ENCODE measurements at regions not wholly inside any gene's neighbourhood (a gene's known extent, or its start where the extent isn't known, plus 50 kb on each side); places are given as distances from the start of the nearest gene placed in this dataset.
"Not testable (repeated sequence)": the region's sequence is repeated elsewhere in the genome, so short reads cannot be mapped to it uniquely, and the experiment has no call there.

GRCh38 chr5:60457233-60457632, 242.7 kb downstream of the DEPDC1B start:
- H3K4me3 Mint-ChIP-seq: no peak overlapping the region
- Histone ChIP-seq H3K9ac (ENCODE audit: low read length) (no peak overlapping the region), H2AFZ (ENCODE audit: insufficient read depth, low read depth, low read length, poor library complexity, severe bottlenecking) (no peak overlapping the region), H3K4me1 (ENCODE audit: control insufficient read depth in 2 of 2, insufficient read depth in 2 of 2, low read length in 2 of 2) (peaks cover 0 to 7% of the 10 kb centered on the region in 2 donors), H3K27me3 (replicated peaks in 1 of 4; ENCODE audit: control extremely low read depth in 1 of 4, control insufficient read depth in 3 of 4, insufficient read depth in 4 of 4, low read length in 3 of 4) (no peaks in the 10 kb centered on the region), H3K36me3 (replicated peaks in 1 of 2; ENCODE audit: control extremely low read depth in 1 of 2, control insufficient read depth in 1 of 2, extremely low read depth in 1 of 2, insufficient read depth in 2 of 2, low read length in 1 of 2) (no peaks in the 10 kb centered on the region), H3K27ac (ENCODE audit: low read length in 2 of 2) (no peak overlapping the region), H3K79me2 (ENCODE audit: control insufficient read depth, insufficient read depth, low read length) (no peaks in the 10 kb centered on the region), H4K20me1 (ENCODE audit: control insufficient read depth, insufficient read depth, low read length, poor library complexity, severe bottlenecking) (no peaks in the 10 kb centered on the region), H3K4me2 (replicated peaks; ENCODE audit: low read depth, low read length, poor library complexity, severe bottlenecking) (no peak overlapping the region), H3K9me3 (ENCODE audit: control extremely low read depth in 1 of 3, control insufficient read depth in 2 of 3, insufficient read depth in 1 of 3, low read length in 2 of 3) (peaks cover 0 to 3% (median 1%) of the 10 kb centered on the region in 3 donors), H3K4me3 (ENCODE audit: control extremely low read depth in 1 of 5, extremely low read depth in 1 of 5, insufficient read depth in 1 of 5, low read depth in 2 of 5, low read length in 4 of 5) (no peak overlapping the region)
- ChIA-PET CTCF (no interaction called here), POLR2A (no interaction called here)
- H3K27ac Mint-ChIP-seq: no peak overlapping the region
- no peak for DNase-seq
- intact Hi-C loops (cut with micrococcal nuclease): no loop called here
- TF ChIP-seq EZH2 (IDR thresholded peaks at IDR 0.05; ENCODE audit: borderline replicate concordance, insufficient read depth, low read depth, low read length, poor library complexity, severe bottlenecking): no peak
- TF ChIP-seq, protein P1, sequence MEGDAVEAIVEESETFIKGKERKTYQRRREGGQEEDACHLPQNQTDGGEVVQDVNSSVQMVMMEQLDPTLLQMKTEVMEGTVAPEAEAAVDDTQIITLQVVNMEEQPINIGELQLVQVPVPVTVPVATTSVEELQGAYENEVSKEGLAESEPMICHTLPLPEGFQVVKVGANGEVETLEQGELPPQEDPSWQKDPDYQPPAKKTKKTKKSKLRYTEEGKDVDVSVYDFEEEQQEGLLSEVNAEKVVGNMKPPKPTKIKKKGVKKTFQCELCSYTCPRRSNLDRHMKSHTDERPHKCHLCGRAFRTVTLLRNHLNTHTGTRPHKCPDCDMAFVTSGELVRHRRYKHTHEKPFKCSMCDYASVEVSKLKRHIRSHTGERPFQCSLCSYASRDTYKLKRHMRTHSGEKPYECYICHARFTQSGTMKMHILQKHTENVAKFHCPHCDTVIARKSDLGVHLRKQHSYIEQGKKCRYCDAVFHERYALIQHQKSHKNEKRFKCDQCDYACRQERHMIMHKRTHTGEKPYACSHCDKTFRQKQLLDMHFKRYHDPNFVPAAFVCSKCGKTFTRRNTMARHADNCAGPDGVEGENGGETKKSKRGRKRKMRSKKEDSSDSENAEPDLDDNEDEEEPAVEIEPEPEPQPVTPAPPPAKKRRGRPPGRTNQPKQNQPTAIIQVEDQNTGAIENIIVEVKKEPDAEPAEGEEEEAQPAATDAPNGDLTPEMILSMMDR (IDR thresholded peaks at IDR 0.05): no peak
- no peaks in the 10 kb centered on the region for H3K27me3 Mint-ChIP-seq
- ATAC-seq (ENCODE audit: low read depth): no peak
- H3K9me3 Mint-ChIP-seq (ENCODE audit: insufficient read depth): peaks cover 2% of the 10 kb centered on the region
- H3K4me1 Mint-ChIP-seq: peaks cover 7% of the 10 kb centered on the region

DNA sequence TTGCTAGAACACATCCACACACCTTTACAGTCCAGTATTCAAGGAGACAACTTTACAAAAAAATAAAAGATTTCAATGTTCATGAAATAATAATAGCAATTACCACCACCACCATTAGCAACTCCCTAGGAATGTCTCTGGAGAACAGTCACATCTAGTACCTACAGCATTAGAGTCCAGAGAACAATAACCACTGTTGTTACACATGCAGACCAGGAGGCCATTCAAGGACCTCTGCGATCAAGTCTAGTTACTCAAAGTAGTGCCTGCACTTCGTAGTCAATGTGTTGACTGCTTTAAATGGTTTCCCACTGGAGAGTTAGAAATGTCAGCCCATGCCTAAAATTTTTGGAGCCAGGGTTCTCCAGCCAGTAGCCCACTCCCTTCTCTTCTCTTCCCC, 244.4 kb downstream of the DEPDC1B start:
- DNase-seq: no peak
- CTCF ChIA-PET: no interaction called here
- no peak overlapping the region for H3K27ac Mint-ChIP-seq
- WGBS (ENCODE audit: insufficient coverage): 97% methylated on average over 2 of the region's 2 CpGs
- no peaks in the 10 kb centered on the region for H3K27me3 ChIP-seq (replicated peaks in 1 of 4; ENCODE audit: control extremely low read depth in 1 of 4, control insufficient read depth in 3 of 4, insufficient read depth in 4 of 4, low read length in 3 of 4)
- no peak for TF ChIP-seq EZH2 (IDR thresholded peaks at IDR 0.05; ENCODE audit: borderline replicate concordance, insufficient read depth, low read depth, low read length, poor library complexity, severe bottlenecking)
- TF ChIP-seq, protein P1 (IDR thresholded peaks at IDR 0.05): no peak
- peaks cover 0 to 7% of the 10 kb centered on the region in 2 donors for H3K4me1 ChIP-seq (ENCODE audit: control insufficient read depth in 2 of 2, insufficient read depth in 2 of 2, low read length in 2 of 2)
- intact Hi-C loops (cut with micrococcal nuclease): no loop called here
- no peaks in the 10 kb centered on the region for H3K79me2 ChIP-seq (ENCODE audit: control insufficient read depth, insufficient read depth, low read length)
- H3K9ac ChIP-seq (ENCODE audit: low read length): no peak overlapping the region
- H3K27me3 Mint-ChIP-seq: no peaks in the 10 kb centered on the region
- POLR2A ChIA-PET: no interaction called here
- no peaks in the 10 kb centered on the region for H3K36me3 ChIP-seq (replicated peaks in 1 of 2; ENCODE audit: control extremely low read depth in 1 of 2, control insufficient read depth in 1 of 2, extremely low read depth in 1 of 2, insufficient read depth in 2 of 2, low read length in 1 of 2)
- peaks cover 2% of the 10 kb centered on the region for H3K9me3 Mint-ChIP-seq (ENCODE audit: insufficient read depth)
- H3K4me3 Mint-ChIP-seq: no peak overlapping the region
- peaks cover 7% of the 10 kb centered on the region for H3K4me1 Mint-ChIP-seq
- H3K4me3 ChIP-seq (ENCODE audit: control extremely low read depth in 1 of 5, extremely low read depth in 1 of 5, insufficient read depth in 1 of 5, low read depth in 2 of 5, low read length in 4 of 5): no peak overlapping the region
- no peaks in the 10 kb centered on the region for H4K20me1 ChIP-seq (ENCODE audit: control insufficient read depth, insufficient read depth, low read length, poor library complexity, severe bottlenecking)
- no peak overlapping the region for H2AFZ ChIP-seq (ENCODE audit: insufficient read depth, low read depth, low read length, poor library complexity, severe bottlenecking)
- H3K27ac ChIP-seq (ENCODE audit: low read length in 2 of 2): no peak overlapping the region
- H3K9me3 ChIP-seq (ENCODE audit: control extremely low read depth in 1 of 3, control insufficient read depth in 2 of 3, insufficient read depth in 1 of 3, low read length in 2 of 3): peaks cover 0 to 1% (median 0%) of the 10 kb centered on the region in 3 donors
- ATAC-seq (ENCODE audit: low read depth): no peak
- H3K4me2 ChIP-seq (replicated peaks; ENCODE audit: low read depth, low read length, poor library complexity, severe bottlenecking): no peak overlapping the region

DNA sequence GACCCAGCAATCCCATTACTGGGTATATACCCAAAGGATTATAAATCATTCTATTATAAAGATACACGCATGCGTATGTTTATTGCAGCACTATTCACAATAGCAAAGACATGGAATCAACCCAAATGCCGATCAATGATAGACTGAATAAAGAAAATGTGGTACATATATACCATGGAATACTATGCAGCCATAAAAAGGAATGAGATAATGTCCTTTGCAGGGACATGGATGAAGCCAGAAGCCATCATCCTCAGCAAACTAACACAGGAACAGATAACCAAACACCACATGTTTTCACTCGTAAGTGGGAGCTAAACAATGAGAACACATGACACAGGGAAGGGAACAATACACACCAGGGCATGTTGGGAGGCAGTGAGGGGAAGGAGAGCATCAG, 245.7 kb downstream of the DEPDC1B start:
- CTCF ChIA-PET; H3K79me2 ChIP-seq (ENCODE audit: control insufficient read depth, insufficient read depth, low read length); H3K36me3 ChIP-seq (replicated peaks in 1 of 2; ENCODE audit: control extremely low read depth in 1 of 2, control insufficient read depth in 1 of 2, extremely low read depth in 1 of 2, insufficient read depth in 2 of 2, low read length in 1 of 2); DNase-seq; H3K27me3 ChIP-seq (replicated peaks in 1 of 4; ENCODE audit: control extremely low read depth in 1 of 4, control insufficient read depth in 3 of 4, insufficient read depth in 4 of 4, low read length in 3 of 4); H3K27me3 Mint-ChIP-seq; POLR2A ChIA-PET; H4K20me1 ChIP-seq (ENCODE audit: control insufficient read depth, insufficient read depth, low read length, poor library complexity, severe bottlenecking); H3K9me3 ChIP-seq (ENCODE audit: control extremely low read depth in 1 of 3, control insufficient read depth in 2 of 3, insufficient read depth in 1 of 3, low read length in 2 of 3); H3K4me1 Mint-ChIP-seq; H3K27ac Mint-ChIP-seq; ATAC-seq (ENCODE audit: low read depth); H3K9me3 Mint-ChIP-seq (ENCODE audit: insufficient read depth); H3K4me3 ChIP-seq (ENCODE audit: control extremely low read depth in 1 of 5, extremely low read depth in 1 of 5, insufficient read depth in 1 of 5, low read depth in 2 of 5, low read length in 4 of 5); H3K4me3 Mint-ChIP-seq; H3K4me1 ChIP-seq (ENCODE audit: control insufficient read depth in 2 of 2, insufficient read depth in 2 of 2, low read length in 2 of 2); H3K4me2 ChIP-seq (replicated peaks; ENCODE audit: low read depth, low read length, poor library complexity, severe bottlenecking); H2AFZ ChIP-seq (ENCODE audit: insufficient read depth, low read depth, low read length, poor library complexity, severe bottlenecking); intact Hi-C loops (cut with micrococcal nuclease); H3K27ac ChIP-seq (ENCODE audit: low read length in 2 of 2); H3K9ac ChIP-seq (ENCODE audit: low read length): not testable (repeated sequence)
- WGBS (ENCODE audit: insufficient coverage): no CpG with 5 or more reads among the region's 4 CpGs
